ENCODE measurements at regions not wholly inside any gene's neighbourhood (a gene's known extent, or its start where the extent isn't known, plus 50 kb on each side); places are given as distances from the start of the nearest gene placed in this dataset.

DNA sequence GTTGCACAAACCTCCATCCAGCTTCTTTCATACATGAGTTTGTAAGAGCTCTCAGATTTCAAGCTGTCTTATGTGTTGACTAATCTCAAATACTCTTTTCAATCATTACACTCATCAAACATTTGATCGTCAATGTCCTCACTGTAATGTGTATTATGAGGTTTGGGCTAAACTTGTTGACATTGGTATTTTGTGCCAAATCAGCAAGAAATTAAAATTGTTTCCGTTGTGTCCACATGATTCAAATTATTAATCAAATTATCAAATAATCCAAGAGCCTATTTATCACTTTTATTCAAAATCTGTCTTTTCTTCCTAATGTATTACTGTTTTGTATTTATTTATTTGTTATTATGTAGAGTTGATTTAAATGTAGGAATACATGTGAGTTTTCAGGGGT lies 283.4 kb downstream of the GAS1 start:
- no peak for DNase-seq (ENCODE audit: low read depth in 4 of 4, low spot score in 3 of 4)

GRCh38 chr9:86662890-86663468 lies 284.3 kb downstream of the GAS1 start:
- no peak for DNase-seq (ENCODE audit: low read depth in 4 of 4, low spot score in 3 of 4)

- DNase-seq (ENCODE audit: low read depth in 4 of 4, low spot score in 3 of 4) = no peak
Measured at GRCh38 chr9:86660146-86660943, 287.0 kb downstream of the GAS1 start.

- DNase-seq (ENCODE audit: low read depth in 4 of 4, low spot score in 3 of 4) = no peak
Measured at GRCh38 chr9:86659413-86660046, 287.8 kb downstream of the GAS1 start.

GRCh38 chr9:86655147-86655546 lies 292.2 kb downstream of the GAS1 start:
- DNase-seq (ENCODE audit: low read depth in 4 of 4, low spot score in 3 of 4) = no peak

DNA sequence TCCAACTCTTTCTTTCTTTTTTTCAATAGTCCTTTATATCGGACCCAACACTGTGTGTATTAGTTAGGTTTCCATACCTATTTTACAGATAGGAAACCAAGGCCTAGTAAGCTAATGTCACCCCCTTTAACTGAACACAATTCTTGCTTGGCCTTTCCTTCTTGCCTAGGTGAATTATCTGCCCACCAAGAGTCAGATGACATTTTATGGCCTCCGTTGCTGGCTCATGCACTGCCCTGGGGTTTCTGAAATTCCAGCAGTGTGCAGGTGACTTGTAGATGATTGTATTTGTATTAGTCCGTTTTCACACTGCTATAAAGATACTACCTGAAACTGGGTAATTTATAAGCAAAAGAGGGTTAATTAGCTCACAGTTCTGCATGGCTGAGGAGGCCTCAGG lies 293.8 kb downstream of the GAS1 start:
- DNase-seq (ENCODE audit: low read depth in 4 of 4, low spot score in 3 of 4) = no peak

DNA sequence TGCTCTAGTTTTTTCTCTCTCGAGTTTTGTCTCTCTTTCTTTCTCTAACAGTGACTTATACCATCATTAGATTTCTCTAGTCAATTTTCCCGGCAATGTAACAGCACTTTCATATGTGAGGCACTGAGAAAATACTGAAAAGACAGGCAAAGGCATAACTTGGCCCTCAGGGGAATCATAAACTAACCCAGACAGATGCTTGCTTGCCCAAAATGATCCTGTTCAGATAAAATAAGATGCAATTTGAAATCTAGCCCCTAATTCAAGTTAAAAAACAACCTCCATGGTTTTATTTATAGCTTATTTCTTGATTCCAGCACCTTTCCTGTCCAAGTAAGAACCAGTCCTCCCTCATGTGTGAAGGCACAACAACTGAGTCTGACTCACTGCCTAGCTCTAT lies 294.6 kb downstream of the GAS1 start:
- DNase-seq (ENCODE audit: low read depth in 4 of 4, low spot score in 3 of 4) = no peak

DNA sequence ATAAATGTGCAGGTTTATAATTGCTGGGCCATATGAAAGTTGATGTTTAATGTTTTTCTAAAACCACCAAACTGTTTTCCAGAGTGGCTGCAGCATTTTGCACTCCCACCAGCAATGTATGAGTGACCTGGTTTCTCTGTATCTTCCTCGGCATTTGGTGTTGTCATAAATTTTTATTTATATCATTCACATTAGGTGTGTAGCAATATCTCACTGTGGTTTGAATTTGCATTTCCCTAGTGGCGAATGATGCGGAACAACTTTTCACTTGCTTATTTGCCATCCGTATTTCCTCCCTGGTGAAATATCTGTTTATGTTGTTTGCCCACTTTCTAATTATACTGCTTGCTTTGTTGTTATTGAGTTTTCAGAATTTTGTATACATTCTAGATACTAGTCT lies 295.7 kb upstream of the TUT7 start:
- DNase-seq (ENCODE audit: low read depth in 4 of 4, low spot score in 3 of 4) = no peak

DNA sequence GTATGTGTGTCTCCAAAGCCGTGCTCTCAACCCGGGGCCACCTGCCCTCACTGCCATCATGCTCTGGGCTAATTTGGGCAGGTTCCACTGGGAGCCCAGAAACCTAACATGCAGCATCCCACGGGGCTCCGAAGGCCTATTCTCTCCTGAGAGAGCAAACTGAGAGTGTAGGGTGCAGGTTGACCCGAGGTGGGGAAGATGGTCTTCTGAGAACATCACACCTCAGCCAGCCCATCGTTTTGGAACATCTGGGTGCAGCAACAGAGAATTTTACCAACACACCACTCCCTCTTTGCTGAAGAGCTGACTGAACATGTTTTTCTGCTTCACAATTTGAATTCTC lies 294.6 kb upstream of the TUT7 start:
- no peak for DNase-seq (ENCODE audit: low read depth in 4 of 4, low spot score in 3 of 4)

- no peak for DNase-seq (ENCODE audit: low read depth in 4 of 4, low spot score in 3 of 4)
Measured at GRCh38 chr9:86648156-86648827, 294.1 kb upstream of the TUT7 start.

DNA sequence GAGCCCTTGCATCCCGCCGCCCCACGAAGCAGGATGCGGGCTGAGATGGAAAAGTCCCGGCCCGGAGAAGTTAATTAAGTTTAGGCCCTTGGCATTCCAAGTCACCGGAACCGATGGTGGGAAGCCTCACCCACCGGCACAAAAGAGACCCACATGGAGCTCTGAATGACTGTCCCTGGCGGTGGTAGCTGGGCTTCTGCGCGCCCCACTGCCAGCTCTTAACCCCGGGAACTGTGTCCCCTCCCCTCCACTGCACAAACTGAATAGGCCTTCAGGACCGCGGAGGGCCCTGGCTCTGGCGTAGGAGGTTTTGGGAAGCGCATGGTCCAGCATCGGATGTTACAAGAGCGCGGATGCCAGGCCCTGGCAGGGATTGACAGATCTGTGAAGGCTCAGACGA lies 291.1 kb upstream of the TUT7 start:
- DNase-seq (ENCODE audit: low read depth in 4 of 4, low spot score in 3 of 4) = no peak

DNA sequence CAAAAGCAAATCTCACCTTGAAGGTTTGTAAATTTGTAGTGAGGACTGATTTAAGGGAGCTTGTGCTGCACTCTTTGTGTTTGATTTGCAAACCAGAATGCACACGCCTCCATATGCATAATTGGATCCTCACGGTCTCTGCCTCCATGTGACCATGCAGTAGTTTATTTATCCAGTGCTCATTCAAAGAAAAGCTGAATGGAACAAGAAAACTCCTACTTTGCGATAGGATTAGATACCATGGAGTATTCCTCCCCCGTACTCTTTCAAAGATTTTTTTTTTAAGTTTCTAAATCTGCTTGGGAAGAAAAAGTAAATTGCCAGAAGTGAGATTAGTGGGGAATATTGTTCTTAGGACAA lies 290.4 kb upstream of the TUT7 start:
- DNase-seq (ENCODE audit: low read depth in 4 of 4, low spot score in 3 of 4) = no peak

- no peak for DNase-seq (ENCODE audit: low read depth in 4 of 4, low spot score in 3 of 4)
Measured at GRCh38 chr9:86643946-86644674, 289.9 kb upstream of the TUT7 start.

DNA sequence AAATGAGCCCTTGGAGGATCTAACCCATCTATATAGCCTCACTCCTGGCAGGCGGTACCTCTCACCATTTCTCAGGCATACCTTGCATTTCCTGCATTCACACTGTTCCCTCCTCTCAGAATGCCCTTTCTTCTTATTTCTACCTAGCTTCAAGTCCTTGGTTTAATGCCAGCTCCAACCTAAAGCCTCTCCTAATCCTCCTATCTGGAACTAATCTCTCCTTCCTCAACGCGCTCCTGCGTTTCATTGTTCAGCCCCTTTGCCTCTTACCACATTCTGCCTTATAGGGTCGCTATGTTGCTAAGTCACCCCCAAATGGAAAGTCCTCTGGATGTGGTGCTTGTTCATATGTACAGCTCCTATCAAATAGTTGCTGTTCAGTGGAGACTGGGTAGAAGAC lies 288.5 kb upstream of the TUT7 start:
- no peak for DNase-seq (ENCODE audit: low read depth in 4 of 4, low spot score in 3 of 4)

- DNase-seq (ENCODE audit: low read depth in 4 of 4, low spot score in 3 of 4) = no peak
Measured at GRCh38 chr9:86641970-86642369, 287.8 kb upstream of the TUT7 start.

DNA sequence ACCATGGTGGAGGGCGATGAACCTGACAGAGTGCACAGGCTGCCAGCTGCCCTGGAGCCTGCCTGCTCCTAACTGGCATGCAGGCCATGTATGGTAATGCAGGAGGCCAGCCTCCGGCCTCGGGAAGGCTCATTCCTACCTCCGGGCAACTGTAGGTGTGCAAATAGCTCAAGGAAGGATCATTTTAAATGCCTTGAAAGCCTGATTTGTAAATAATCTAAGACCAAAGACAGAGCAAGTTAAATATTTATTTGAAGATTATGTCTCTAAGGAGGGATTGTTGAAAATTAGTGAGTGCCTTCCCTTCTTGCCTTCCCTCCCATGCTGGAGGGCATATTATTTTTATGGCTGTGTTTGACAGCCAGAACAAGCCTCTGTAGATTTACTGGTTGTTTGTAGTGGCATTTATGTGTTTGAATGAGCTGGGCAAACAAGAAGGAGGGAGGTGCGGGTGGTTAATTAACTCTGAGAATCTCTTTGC lies 285.7 kb upstream of the TUT7 start:
- DNase-seq (ENCODE audit: low read depth in 4 of 4, low spot score in 3 of 4) = no peak

GRCh38 chr9:86639287-86639686 lies 285.1 kb upstream of the TUT7 start:
- no peak for DNase-seq (ENCODE audit: low read depth in 4 of 4, low spot score in 3 of 4)

DNA sequence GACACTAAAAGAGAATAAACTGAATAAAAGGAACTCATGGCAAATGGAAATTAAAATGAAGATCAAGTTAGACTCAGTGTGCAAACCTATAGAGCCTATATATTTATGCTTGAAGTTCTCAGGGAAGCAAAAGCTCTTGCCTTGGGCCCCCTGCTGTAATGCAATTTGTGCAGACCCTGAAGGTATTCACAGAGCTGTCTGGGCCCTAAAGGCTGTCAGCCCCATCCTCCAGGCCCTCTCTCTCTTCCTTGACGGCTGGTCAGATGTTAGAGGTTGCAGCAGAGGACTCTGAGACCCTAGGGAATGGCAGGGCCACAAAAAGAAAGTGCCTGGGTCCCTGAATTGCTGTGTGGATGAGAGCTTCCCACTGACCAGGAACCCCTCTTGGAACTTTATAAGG lies 283.9 kb upstream of the TUT7 start:
- no peak for DNase-seq (ENCODE audit: low read depth in 4 of 4, low spot score in 3 of 4)

DNA sequence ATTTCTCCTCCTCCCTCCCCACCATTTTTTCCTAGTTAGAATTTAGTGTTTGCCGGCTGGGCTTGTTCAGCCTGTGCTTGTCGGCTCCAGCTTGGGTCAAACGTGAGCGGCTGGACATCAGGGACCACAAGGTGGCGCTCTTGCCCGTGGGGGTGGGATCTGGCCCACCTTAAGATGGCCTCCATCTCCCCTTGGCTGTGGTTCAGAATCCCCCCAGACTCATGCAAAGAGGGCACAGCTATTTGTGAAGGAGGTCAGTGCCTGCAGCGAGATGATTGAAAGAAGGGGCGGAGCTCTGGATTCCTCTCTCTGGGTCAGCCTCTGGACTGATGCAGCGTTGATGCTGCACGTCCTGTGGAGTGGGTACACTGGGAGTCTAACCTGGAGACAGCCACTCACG lies 283.3 kb upstream of the TUT7 start:
- DNase-seq (ENCODE audit: low read depth in 4 of 4, low spot score in 3 of 4) = peak in 3 of 4 donors; percentile 57 to 61 (median 60)

DNA sequence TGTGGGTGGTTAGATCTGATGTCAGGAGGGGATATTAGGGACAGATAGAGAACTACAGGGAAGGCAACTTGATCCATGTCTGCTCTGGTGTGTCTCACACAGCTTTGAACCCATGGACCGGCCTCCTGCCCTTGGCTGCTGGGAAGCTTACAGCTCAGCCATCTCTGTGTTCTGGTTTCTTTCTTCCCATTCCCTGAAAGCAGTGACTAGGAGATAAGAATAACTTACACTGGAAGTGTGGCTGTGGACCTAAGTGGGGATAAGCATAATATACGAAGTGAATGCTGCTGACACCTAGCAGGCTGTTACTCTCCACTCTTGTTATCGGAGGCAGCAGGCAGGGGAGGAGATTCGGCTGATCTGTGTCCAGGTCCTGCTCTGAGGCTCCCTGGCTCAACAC lies 282.3 kb upstream of the TUT7 start:
- DNase-seq (ENCODE audit: low read depth in 4 of 4, low spot score in 3 of 4) = no peak

- DNase-seq (ENCODE audit: low read depth in 4 of 4, low spot score in 3 of 4) = no peak
Measured at GRCh38 chr9:86636038-86636437, 281.8 kb upstream of the TUT7 start.
